HCT116 (cell line): ENCODE measurements at regions not wholly inside any gene's neighbourhood (a gene's known extent, or its start where the extent isn't known, plus 50 kb on each side); places are given as distances from the start of the nearest gene placed in this dataset.

ENCODE experiments used
- ATAC-seq: fragments of 200-7000 bp; cut with Tn5 transposase; 2 replicates; pipeline ENCODE4 v1.9.1; 2020; ENCODE audit warnings: mild to moderate bottlenecking, moderate library complexity
- BruUV-seq: library from RNA; stranded (reverse); fragments of 400-500 nt; replicated peaks from 2 replicates; lab custom pipeline; 2021; lab: Mats Ljungman, UMichigan
- CTCF ChIA-PET: fragments of 300-600 bp; sonication (Branson Sonifier 250); formaldehyde crosslinking; loops from one replicate; lab custom pipeline; 2021; ENCODE audit warnings: antibody characterized with exemption; lab: Charles Lee
- POLR2A ChIA-PET: fragments of 300-600, 350-600 bp; sonication (Branson Sonifier 250); formaldehyde crosslinking; loops from one replicate; lab custom pipeline; 2021; ENCODE audit warnings: antibody characterized with exemption; lab: Charles Lee
- RAD21 ChIA-PET, 2 experiments: fragments of 300-600 bp; sonication (Branson Sonifier 250); formaldehyde crosslinking; loops; one replicate each; lab custom pipeline; 2023; ENCODE audit warnings: low total read pairs in 2 of 2; ENCODE audit not compliant: uncharacterized antibody in 2 of 2, unreplicated experiment in 2 of 2, low non-redundant PET in 1 of 2; lab: Charles Lee
- DNase-seq: peaks from one replicate; pipeline ENCODE4 v3.0.0-alpha.2; 2010; ENCODE audit warnings: low read depth, low spot score
- H2AFZ ChIP-seq: fragments of 200-600 bp; shearing (Covaris generic), sonication (generic); 2 replicates; pipeline ENCODE4 v1.6.1; 2017; ENCODE audit warnings: low read depth, mixed run types, mixed read lengths, antibody characterized with exemption, low read length; ENCODE audit not compliant: poor library complexity, severe bottlenecking
- H3K27ac ChIP-seq: 2 replicates; pipeline ENCODE4 v1.5.1; 2012; ENCODE audit warnings: low read depth, low read length
- H3K27me3 ChIP-seq: fragments of 200-600 bp; sonication (generic); 2 replicates; pipeline ENCODE4 v1.6.1; 2016; ENCODE audit warnings: mixed run types, low read length, mixed read lengths; ENCODE audit not compliant: insufficient read depth
- H3K36me3 ChIP-seq, 2 experiments: fragments of 200-500 bp in 1 of 2; fragments of 200-600 bp in 1 of 2; sonication (Bioruptor generic) in 1 of 2; sonication (generic) in 1 of 2; 2 replicates each; pipeline versions ENCODE4 v1.5.1 to v1.6.1; 2014 to 2016; ENCODE audit warnings: low read length in 2 of 2, inconsistent platforms in 1 of 2, mixed read lengths in 1 of 2, mixed run types in 1 of 2; ENCODE audit not compliant: insufficient read depth in 2 of 2, control insufficient read depth in 1 of 2
- H3K4me1 ChIP-seq, 2 experiments: fragments of 200-600 bp in 1 of 2; sonication (generic) in 1 of 2; 2 replicates each; pipeline versions ENCODE4 v1.5.1 to v1.6.1; 2012 to 2017; ENCODE audit warnings: low read length in 2 of 2, inconsistent platforms in 1 of 2, mild to moderate bottlenecking in 1 of 2, mixed read lengths in 1 of 2, mixed run types in 1 of 2, moderate library complexity in 1 of 2; ENCODE audit not compliant: insufficient read depth in 2 of 2, control insufficient read depth in 1 of 2
- H3K4me2 ChIP-seq: fragments of 200-600 bp; sonication (generic); 2 replicates; pipeline ENCODE4 v1.6.1; 2017; ENCODE audit warnings: mixed run types, low read length, mixed read lengths
- H3K4me3 ChIP-seq, 2 experiments: fragments of 200-600 bp in 1 of 2; sonication (generic) in 1 of 2; replicated peaks in 1 of 2; 2 replicates each; pipeline ENCODE4 v1.5.1; 2011 to 2016; ENCODE audit warnings: low read length in 2 of 2, control low read depth in 1 of 2, low read depth in 1 of 2, mild to moderate bottlenecking in 1 of 2, mixed read lengths in 1 of 2, mixed run types in 1 of 2
- H3K79me2 ChIP-seq: fragments of 200-600 bp; sonication (generic); 2 replicates; pipeline ENCODE4 v1.6.1; 2017; ENCODE audit warnings: mild to moderate bottlenecking, mixed run types, low read length, moderate library complexity, mixed read lengths; ENCODE audit not compliant: insufficient read depth
- H3K9ac ChIP-seq: fragments of 200-600 bp; sonication (generic); 2 replicates; pipeline ENCODE4 v1.6.1; 2016; ENCODE audit warnings: low read length, mixed read lengths
- H3K9me2 ChIP-seq: fragments of 200-600 bp; sonication (generic), shearing (Covaris generic); 2 replicates; pipeline ENCODE4 v1.6.1; 2017; ENCODE audit warnings: mixed run types, mild to moderate bottlenecking, moderate library complexity; ENCODE audit not compliant: insufficient read depth
- H3K9me3 ChIP-seq, 2 experiments: fragments of 200-500 bp in 1 of 2; fragments of 200-600 bp in 1 of 2; sonication (Bioruptor generic) in 1 of 2; sonication (generic) in 1 of 2; 2 replicates each; pipeline ENCODE4 v1.6.1; 2014 to 2017; ENCODE audit warnings: low read length in 2 of 2, mixed read lengths in 2 of 2, inconsistent platforms in 1 of 2, low read depth in 1 of 2, mild to moderate bottlenecking in 1 of 2, mixed run types in 1 of 2, moderate library complexity in 1 of 2; ENCODE audit not compliant: control insufficient read depth in 1 of 2, insufficient read depth in 1 of 2
- H4K20me1 ChIP-seq: fragments of 200-600 bp; sonication (generic), shearing (Covaris generic); 2 replicates; pipeline ENCODE4 v1.6.1; 2017; ENCODE audit warnings: mixed run types, mild to moderate bottlenecking, moderate library complexity; ENCODE audit not compliant: insufficient read depth
- CBX3 ChIP-seq: IDR thresholded peaks from 2 replicates; pipeline ENCODE4 v1.6.1; 2012; ENCODE audit warnings: low read depth
- CEBPB ChIP-seq: IDR thresholded peaks from 2 replicates; pipeline ENCODE4 v1.6.1; 2012; ENCODE audit warnings: low read depth
- CTCF ChIP-seq, 3 experiments: fragments of 200-600 bp in 1 of 3; sonication (generic) in 1 of 3; IDR thresholded peaks in 2 of 3; conservative IDR thresholded peaks in 1 of 3; 2 replicates each; pipeline ENCODE4 v1.5.1; 2012 to 2017; ENCODE audit warnings: low read depth in 2 of 3, low read length in 2 of 3, antibody characterized with exemption in 1 of 3, borderline replicate concordance in 1 of 3, control low read depth in 1 of 3, mild to moderate bottlenecking in 1 of 3, mixed read lengths in 1 of 3, mixed run types in 1 of 3, moderate library complexity in 1 of 3; ENCODE audit not compliant: insufficient read depth in 1 of 3
- EGR1 ChIP-seq: IDR thresholded peaks from 2 replicates; pipeline ENCODE4 v1.6.1; 2012; ENCODE audit warnings: low read depth
- ELF1 ChIP-seq: IDR thresholded peaks from 2 replicates; pipeline ENCODE4 v1.6.1; 2012; ENCODE audit warnings: low read depth, borderline replicate concordance
- EZH2 ChIP-seq: fragments of 200-600 bp; sonication (generic); IDR thresholded peaks from 2 replicates; pipeline ENCODE4 v1.6.1; 2017; ENCODE audit warnings: antibody characterized with exemption, mixed run types
- EZH2phosphoT487 ChIP-seq: fragments of 200-600 bp; IDR thresholded peaks from 2 replicates; pipeline ENCODE4 v1.6.1; 2018; ENCODE audit warnings: antibody characterized with exemption, borderline replicate concordance
- FOSL1 ChIP-seq: IDR thresholded peaks from 2 replicates; pipeline ENCODE4 v1.6.1; 2012; ENCODE audit warnings: low read depth
- JUND ChIP-seq: IDR thresholded peaks from 2 replicates; pipeline ENCODE4 v1.6.1; 2012
- MAX ChIP-seq: IDR thresholded peaks from 2 replicates; pipeline ENCODE4 v1.6.1; 2012
- POLR2AphosphoS5 ChIP-seq: IDR thresholded peaks from 2 replicates; pipeline ENCODE4 v1.6.1; 2011; ENCODE audit warnings: mild to moderate bottlenecking, low read depth, low read length, moderate library complexity
- RAD21 ChIP-seq: IDR thresholded peaks from 2 replicates; pipeline ENCODE4 v1.6.1; 2012; ENCODE audit warnings: low read depth, mild to moderate bottlenecking
- REST ChIP-seq: IDR thresholded peaks from 2 replicates; pipeline ENCODE4 v1.6.1; 2012; ENCODE audit warnings: low read depth
- SIN3A ChIP-seq: IDR thresholded peaks from 2 replicates; pipeline ENCODE4 v1.6.1; 2012; ENCODE audit warnings: low read depth
- SP1 ChIP-seq: IDR thresholded peaks from 2 replicates; pipeline ENCODE4 v1.6.1; 2012; ENCODE audit warnings: low read depth
- TCF7L2 ChIP-seq: IDR thresholded peaks from 2 replicates; pipeline ENCODE4 v1.7.0; 2011; ENCODE audit warnings: borderline replicate concordance, inconsistent platforms; ENCODE audit not compliant: insufficient read depth, insufficient read length; ENCODE audit errors: extremely low read depth
- ZBTB33 ChIP-seq: IDR thresholded peaks from 2 replicates; pipeline ENCODE4 v1.6.1; 2011; ENCODE audit warnings: mild to moderate bottlenecking, low read length, moderate library complexity; ENCODE audit not compliant: insufficient replicate concordance; ENCODE audit errors: extremely low read depth
- ZFX ChIP-seq: fragments of 450-650 bp; IDR thresholded peaks from 2 replicates; pipeline ENCODE4 v1.6.1; 2017
- intact Hi-C: fragments of 100-400 bp; cut with micrococcal nuclease; formaldehyde crosslinking; loops from 2 replicates; pipeline ENCODE4 v1.10.0; 2022
- TF ChIP-seq, protein P1 (sequence below): IDR thresholded peaks from 2 replicates; pipeline ENCODE4 v1.6.1; 2012

DNA sequence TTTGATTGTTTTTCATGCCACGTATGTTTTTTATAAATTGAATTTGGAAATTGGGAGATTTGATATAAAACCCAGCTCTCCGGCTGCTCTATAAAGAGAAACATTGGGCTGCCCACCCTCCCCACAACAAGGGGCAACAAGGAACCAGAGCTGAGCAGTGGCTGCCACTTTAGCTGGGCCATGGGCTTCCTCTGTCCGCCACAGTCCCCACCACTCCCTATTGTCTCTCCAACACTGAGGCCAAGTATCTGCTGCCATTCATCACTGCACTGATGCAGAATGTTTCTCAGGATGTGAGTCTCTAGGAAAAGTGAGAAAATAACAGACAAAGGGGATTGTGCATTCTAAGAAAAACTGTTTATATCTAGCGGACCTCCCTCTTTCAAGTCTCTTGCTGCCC, 106.8 kb downstream of the LITAF start:
- Histone ChIP-seq H3K9me2 (no peaks in the 10 kb centered on the region), H3K27ac (no peak overlapping the region), H3K4me2 (no peak overlapping the region), H3K79me2 (no peaks in the 10 kb centered on the region), H3K9me3 (no peaks in the 10 kb centered on the region), H3K4me3 (no peak overlapping the region), H4K20me1 (no peaks in the 10 kb centered on the region), H3K36me3 (no peaks in the 10 kb centered on the region), H2AFZ (no peak overlapping the region), H3K27me3 (no peaks in the 10 kb centered on the region), H3K4me1 (no peaks in the 10 kb centered on the region), H3K9ac (no peak overlapping the region)
- intact Hi-C loops = no loop called here
- ChIA-PET RAD21 (no interaction called here), CTCF (no interaction called here), POLR2A (no interaction called here)
- no peak for TF ChIP-seq ZBTB33
- no peak for TF ChIP-seq JUND
- TF ChIP-seq ZFX = no peak
- TF ChIP-seq REST = no peak
- TF ChIP-seq SP1 = no peak
- no peak for TF ChIP-seq RAD21
- TF ChIP-seq MAX = no peak
- no peak for TF ChIP-seq CBX3
- no peak for TF ChIP-seq EZH2phosphoT487
- TF ChIP-seq ELF1 = no peak
- TF ChIP-seq EZH2 = no peak
- TF ChIP-seq FOSL1 = no peak
- TF ChIP-seq POLR2AphosphoS5 = no peak
- TF ChIP-seq CTCF (IDR thresholded peaks at IDR 0.05 in 2 of 3, conservative IDR thresholded peaks at IDR 0.05 in 1 of 3; ENCODE audit: borderline replicate concordance in 1 of 3, insufficient read depth in 1 of 3, low read depth in 2 of 3, low read length in 2 of 3) = no peak
- TF ChIP-seq EGR1 = no peak
- no peak for TF ChIP-seq SIN3A
- TF ChIP-seq TCF7L2 = no peak
- TF ChIP-seq, protein P1, sequence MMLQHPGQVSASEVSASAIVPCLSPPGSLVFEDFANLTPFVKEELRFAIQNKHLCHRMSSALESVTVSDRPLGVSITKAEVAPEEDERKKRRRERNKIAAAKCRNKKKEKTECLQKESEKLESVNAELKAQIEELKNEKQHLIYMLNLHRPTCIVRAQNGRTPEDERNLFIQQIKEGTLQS = no peak
- no peak for TF ChIP-seq CEBPB
- no TSS peak for BruUV-seq
- ATAC-seq = no peak
- no peak for DNase-seq
